Inflammatory macrophage treated with lipopolysaccharide for 4 hours (primary cell): ENCODE measurements at regions not wholly inside any gene's neighbourhood (a gene's known extent, or its start where the extent isn't known, plus 50 kb on each side); places are given as distances from the start of the nearest gene placed in this dataset.

Experiments used
- DNase-seq: peaks from one replicate; pipeline ENCODE4 v3.0.0-alpha.2; 2020

GRCh38 chr6:37105148-37106050 lies 64.6 kb upstream of the PIM1 start:
- DNase-seq, result no peak

GRCh38 chr6:37106051-37106363 lies 63.9 kb upstream of the PIM1 start:
- DNase-seq, result no peak

GRCh38 chr6:37106554-37106953 lies 63.4 kb upstream of the PIM1 start:
- DNase-seq, result no peak

- no peak for DNase-seq
Observed at GRCh38 chr6:37106982-37107491, 62.9 kb upstream of the PIM1 start.

- DNase-seq, result no peak
Observed at GRCh38 chr6:37109714-37110499, 60.0 kb upstream of the PIM1 start.

- no peak for DNase-seq
Observed at GRCh38 chr6:37110500-37111461, 59.2 kb upstream of the PIM1 start.

- DNase-seq, result no peak
Observed at GRCh38 chr6:37113976-37114375, 56.0 kb upstream of the PIM1 start.

GRCh38 chr6:37114612-37115011 lies 55.3 kb upstream of the PIM1 start:
- no peak for DNase-seq

GRCh38 chr6:37115236-37115895 lies 54.6 kb upstream of the PIM1 start:
- peak; percentile 64 for DNase-seq

- DNase-seq, result peak; percentile 29
Observed at GRCh38 chr6:37116326-37116725, 53.6 kb upstream of the PIM1 start.

- no peak for DNase-seq
Observed at GRCh38 chr6:37119387-37119886, 50.5 kb upstream of the PIM1 start.
